Peyer's patch (tissue), 4 donors: ENCODE measurements at regions not wholly inside any gene's neighbourhood (a gene's known extent, or its start where the extent isn't known, plus 50 kb on each side); places are given as distances from the start of the nearest gene placed in this dataset.

Experiments used
- POLR2A ChIP-seq, 2 donors: fragments of 450-650 bp; IDR thresholded peaks; one replicate each; pipeline ENCODE4 v1.5.1; 2017; ENCODE audit warnings: antibody characterized with exemption in 2 of 2, mild to moderate bottlenecking in 2 of 2, moderate library complexity in 2 of 2
- TF ChIP-seq, protein P1 (sequence below), 6 experiments: fragments of 450-650 bp in 4 of 6; fragments of 200-600 bp in 2 of 6; sonication (generic) in 1 of 6; IDR thresholded peaks; one replicate each; pipeline ENCODE4 v1.5.1; 2017 to 2019; ENCODE audit warnings: antibody characterized with exemption in 6 of 6, mild to moderate bottlenecking in 3 of 6, moderate library complexity in 1 of 6

DNA sequence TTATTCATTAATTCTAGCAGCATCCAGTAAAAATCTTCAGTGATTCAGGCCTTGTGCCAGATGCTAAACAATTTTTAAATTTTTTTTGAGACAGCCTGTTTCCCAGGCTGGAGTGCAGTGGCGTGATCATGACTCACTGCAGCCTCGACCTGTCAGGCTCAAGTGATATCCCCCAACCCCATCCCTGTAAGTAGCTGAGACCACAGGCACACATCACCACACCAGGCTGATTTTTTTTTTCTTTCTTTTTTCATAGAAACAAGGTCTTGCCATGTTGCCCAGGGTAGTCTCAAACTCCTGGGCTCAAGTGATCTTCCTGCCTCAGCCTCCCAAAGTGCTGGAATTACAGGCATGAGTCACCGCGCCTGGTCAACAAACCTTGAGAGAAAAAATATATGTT is 705.5 kb downstream of the ARAP2 start:
- TF ChIP-seq, protein P1, sequence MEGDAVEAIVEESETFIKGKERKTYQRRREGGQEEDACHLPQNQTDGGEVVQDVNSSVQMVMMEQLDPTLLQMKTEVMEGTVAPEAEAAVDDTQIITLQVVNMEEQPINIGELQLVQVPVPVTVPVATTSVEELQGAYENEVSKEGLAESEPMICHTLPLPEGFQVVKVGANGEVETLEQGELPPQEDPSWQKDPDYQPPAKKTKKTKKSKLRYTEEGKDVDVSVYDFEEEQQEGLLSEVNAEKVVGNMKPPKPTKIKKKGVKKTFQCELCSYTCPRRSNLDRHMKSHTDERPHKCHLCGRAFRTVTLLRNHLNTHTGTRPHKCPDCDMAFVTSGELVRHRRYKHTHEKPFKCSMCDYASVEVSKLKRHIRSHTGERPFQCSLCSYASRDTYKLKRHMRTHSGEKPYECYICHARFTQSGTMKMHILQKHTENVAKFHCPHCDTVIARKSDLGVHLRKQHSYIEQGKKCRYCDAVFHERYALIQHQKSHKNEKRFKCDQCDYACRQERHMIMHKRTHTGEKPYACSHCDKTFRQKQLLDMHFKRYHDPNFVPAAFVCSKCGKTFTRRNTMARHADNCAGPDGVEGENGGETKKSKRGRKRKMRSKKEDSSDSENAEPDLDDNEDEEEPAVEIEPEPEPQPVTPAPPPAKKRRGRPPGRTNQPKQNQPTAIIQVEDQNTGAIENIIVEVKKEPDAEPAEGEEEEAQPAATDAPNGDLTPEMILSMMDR (IDR thresholded peaks at IDR 0.05): no peak
- no peak for TF ChIP-seq POLR2A (IDR thresholded peaks at IDR 0.05)
